H9 (cell line): ENCODE measurements at regions not wholly inside any gene's neighbourhood (a gene's known extent, or its start where the extent isn't known, plus 50 kb on each side); places are given as distances from the start of the nearest gene placed in this dataset.

Source experiments
- DNase-seq: peaks from one replicate; pipeline ENCODE4 v3.0.0-alpha.2; 2017
- H2AFZ ChIP-seq: one replicate; pipeline ENCODE4 v1.6.1; 2013; ENCODE audit warnings: mild to moderate bottlenecking, low read length, control low read depth, moderate library complexity
- H2AK5ac ChIP-seq: 2 replicates; pipeline ENCODE4 v1.6.1; 2013; ENCODE audit warnings: low read length, control low read depth, mixed read lengths; ENCODE audit not compliant: insufficient read length
- H2BK120ac ChIP-seq: one replicate; pipeline ENCODE4 v1.6.1; 2013; ENCODE audit warnings: low read depth, mild to moderate bottlenecking, low read length, control low read depth, inconsistent platforms; ENCODE audit not compliant: poor library complexity, severe bottlenecking
- H2BK12ac ChIP-seq: 2 replicates; pipeline ENCODE4 v1.6.1; 2013; ENCODE audit warnings: low read length, control low read depth, mixed read lengths, low read depth; ENCODE audit not compliant: insufficient read length
- H2BK15ac ChIP-seq: 2 replicates; pipeline ENCODE4 v1.6.1; 2013; ENCODE audit warnings: low read depth, low read length, control low read depth
- H2BK20ac ChIP-seq: one replicate; pipeline ENCODE4 v1.6.1; 2013; ENCODE audit warnings: low read depth, mild to moderate bottlenecking, low read length, control low read depth, inconsistent platforms; ENCODE audit not compliant: poor library complexity, severe bottlenecking
- H2BK5ac ChIP-seq: 2 replicates; pipeline ENCODE4 v1.6.1; 2013; ENCODE audit warnings: low read length, control low read depth, mixed read lengths; ENCODE audit not compliant: insufficient read length
- H3K14ac ChIP-seq: 2 replicates; pipeline ENCODE4 v1.6.1; 2013; ENCODE audit warnings: low read length, control low read depth; ENCODE audit not compliant: insufficient read depth
- H3K18ac ChIP-seq: 2 replicates; pipeline ENCODE4 v1.6.1; 2013; ENCODE audit warnings: low read depth, mild to moderate bottlenecking, mixed read lengths, low read length, control low read depth; ENCODE audit not compliant: insufficient read length
- H3K23ac ChIP-seq: 2 replicates; pipeline ENCODE4 v1.6.1; 2013; ENCODE audit warnings: low read length, control low read depth, mixed read lengths, low read depth; ENCODE audit not compliant: insufficient read length
- H3K23me2 ChIP-seq: 2 replicates; pipeline ENCODE4 v1.6.1; 2013; ENCODE audit warnings: low read depth, mild to moderate bottlenecking, mixed read lengths, low read length, control low read depth; ENCODE audit not compliant: insufficient read length, poor library complexity, severe bottlenecking
- H3K27ac ChIP-seq: 2 replicates; pipeline ENCODE4 v1.5.1; 2013; ENCODE audit warnings: low read length, control low read depth, mixed read lengths, low read depth; ENCODE audit not compliant: insufficient read length
- H3K27me3 ChIP-seq: 2 replicates; pipeline ENCODE4 v1.6.1; 2013; ENCODE audit warnings: low read length, control low read depth, inconsistent platforms; ENCODE audit not compliant: insufficient read depth
- H3K4ac ChIP-seq: 2 replicates; pipeline ENCODE4 v1.6.1; 2013; ENCODE audit warnings: low read depth, mild to moderate bottlenecking, control low read depth, inconsistent platforms, low read length, moderate library complexity
- H3K4me1 ChIP-seq: 2 replicates; pipeline ENCODE4 v1.6.1; 2013; ENCODE audit warnings: low read length, control low read depth, inconsistent platforms; ENCODE audit not compliant: insufficient read depth
- H3K4me2 ChIP-seq: 2 replicates; pipeline ENCODE4 v1.6.1; 2013; ENCODE audit warnings: low read length, control low read depth, mixed read lengths; ENCODE audit not compliant: insufficient read length, insufficient read depth
- H3K56ac ChIP-seq: 2 replicates; pipeline ENCODE4 v1.6.1; 2013; ENCODE audit warnings: low read depth, mild to moderate bottlenecking, mixed read lengths, low read length, control low read depth; ENCODE audit not compliant: insufficient read length
- H3K79me1 ChIP-seq: 2 replicates; pipeline ENCODE4 v1.6.1; 2013; ENCODE audit warnings: low read depth, mild to moderate bottlenecking, moderate library complexity, low read length, control low read depth, inconsistent platforms; ENCODE audit not compliant: insufficient read depth, poor library complexity, severe bottlenecking
- H3K79me2 ChIP-seq: 2 replicates; pipeline ENCODE4 v1.6.1; 2013; ENCODE audit warnings: low read length, control low read depth, inconsistent platforms; ENCODE audit not compliant: insufficient read depth
- H3K9ac ChIP-seq: 2 replicates; pipeline ENCODE4 v1.6.1; 2013; ENCODE audit warnings: low read length, control low read depth, mixed read lengths; ENCODE audit not compliant: insufficient read length; ENCODE audit errors: extremely low read depth
- H3K9me3 ChIP-seq: one replicate; pipeline ENCODE4 v1.6.1; 2013; ENCODE audit warnings: low read depth, low read length, inconsistent platforms; ENCODE audit not compliant: control insufficient read depth
- H3T11ph ChIP-seq: one replicate; pipeline ENCODE4 v1.6.1; 2013; ENCODE audit warnings: mild to moderate bottlenecking, low read length, control low read depth, inconsistent platforms
- H4K20me1 ChIP-seq: one replicate; pipeline ENCODE4 v1.6.1; 2013; ENCODE audit not compliant: control insufficient read depth, insufficient read length, insufficient read depth
- H4K5ac ChIP-seq: 2 replicates; pipeline ENCODE4 v1.6.1; 2013; ENCODE audit warnings: low read depth, mild to moderate bottlenecking, mixed read lengths, low read length, control low read depth; ENCODE audit not compliant: insufficient read length
- H4K8ac ChIP-seq: replicated peaks from 2 replicates; pipeline ENCODE4 v1.6.1; 2013; ENCODE audit warnings: low read length, control low read depth, mixed read lengths, low read depth; ENCODE audit not compliant: insufficient read length
- H4K91ac ChIP-seq: 2 replicates; pipeline ENCODE4 v1.6.1; 2013; ENCODE audit warnings: low read depth, mild to moderate bottlenecking, moderate library complexity, mixed read lengths, low read length, control low read depth; ENCODE audit not compliant: insufficient read length
- H3K27ac Mint-ChIP-seq, 3 experiments: 2 replicates in 2 of 3; 3 replicates in 1 of 3; pipeline ENCODE4 v1.8.0; 2020 to 2021; ENCODE audit warnings: mixed read lengths in 3 of 3, mild to moderate bottlenecking in 1 of 3, moderate library complexity in 1 of 3
- H3K27me3 Mint-ChIP-seq: 2 replicates; pipeline ENCODE4 v1.8.0; 2021; ENCODE audit warnings: low read depth, mild to moderate bottlenecking, moderate library complexity, mixed read lengths
- H3K36me3 Mint-ChIP-seq, 3 experiments: 2 replicates in 2 of 3; 3 replicates in 1 of 3; pipeline ENCODE4 v1.8.0; 2020 to 2021; ENCODE audit warnings: low read depth in 3 of 3, mixed read lengths in 3 of 3; ENCODE audit not compliant: insufficient read depth in 1 of 3
- H3K4me1 Mint-ChIP-seq, 2 experiments: 2 replicates each; pipeline ENCODE4 v1.8.0; 2020; ENCODE audit warnings: mixed read lengths in 2 of 2
- H3K4me3 Mint-ChIP-seq, 2 experiments: 2 replicates in 1 of 2; 3 replicates in 1 of 2; pipeline ENCODE4 v1.8.0; 2020 to 2021; ENCODE audit warnings: mild to moderate bottlenecking in 2 of 2, mixed read lengths in 2 of 2, moderate library complexity in 1 of 2
- H3K9me3 Mint-ChIP-seq, 2 experiments: 2 replicates in 1 of 2; 3 replicates in 1 of 2; pipeline ENCODE4 v1.8.0; 2020; ENCODE audit warnings: mild to moderate bottlenecking in 2 of 2, mixed read lengths in 2 of 2, moderate library complexity in 1 of 2
- CTCF ChIP-seq: fragments of 200-600 bp; sonication (generic); conservative IDR thresholded peaks from 3 replicates; pipeline ENCODE4 v1.8.0; 2021; ENCODE audit warnings: antibody characterized with exemption, mild to moderate bottlenecking
- WGBS: extraction: QIAGEN DNeasy Blood & Tissue Kit; methylation state at CpG from one replicate; pipeline ENCODE4 v1.1.7; 2013; ENCODE audit warnings: missing lambda C conversion rate, low lambda C conversion rate, mixed read lengths; ENCODE audit not compliant: insufficient read length; ENCODE audit errors: extremely low coverage; 5-methylcytosine and 5-hydroxymethylcytosine counted together

DNA sequence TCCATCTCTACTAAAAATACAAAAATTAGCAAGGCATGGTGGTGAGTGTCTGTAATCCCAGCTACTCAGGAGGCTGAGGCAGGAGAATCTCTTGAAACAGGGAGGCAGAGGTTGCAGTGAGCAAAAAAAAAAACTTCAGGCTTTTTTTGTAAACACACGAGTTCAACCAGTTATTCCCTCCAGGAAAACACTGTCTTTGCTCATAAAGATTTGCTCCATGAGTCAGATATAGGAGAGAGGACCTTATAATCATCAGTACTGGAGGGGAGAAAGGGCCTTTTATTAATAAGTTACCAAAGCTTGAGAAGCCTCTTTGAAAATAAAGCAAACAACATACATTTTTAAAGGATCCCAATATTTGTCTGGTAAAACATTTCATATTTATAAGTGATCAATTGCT lies 110.7 kb downstream of the EFNB2 start:
- Histone ChIP-seq H4K91ac (no peak overlapping the region), H4K5ac (no peak overlapping the region), H3K27ac (no peak overlapping the region), H4K8ac (no peak overlapping the region), H3K4ac (no peak overlapping the region), H3K9me3 (no peaks in the 10 kb centered on the region), H4K20me1 (no peaks in the 10 kb centered on the region), H3K23me2 (no peaks in the 10 kb centered on the region), H3K79me1 (no peaks in the 10 kb centered on the region), H2AFZ (no peak overlapping the region), H3K9ac (no peak overlapping the region), H3K4me2 (no peak overlapping the region), H3K79me2 (no peaks in the 10 kb centered on the region), H2BK15ac (no peak overlapping the region), H3K4me1 (peaks cover 10% of the 10 kb centered on the region; the same call in 1 of the 2 replicates), H3K18ac (no peak overlapping the region), H2BK20ac (no peak overlapping the region), H2AK5ac (no peak overlapping the region), H2BK5ac (no peak overlapping the region), H2BK12ac (no peak overlapping the region), H3K23ac (no peak overlapping the region), H3K14ac (no peak overlapping the region), H2BK120ac (no peak overlapping the region), H3K56ac (no peak overlapping the region), H3T11ph (no peak overlapping the region), H3K27me3 (no peaks in the 10 kb centered on the region)
- H3K4me1 Mint-ChIP-seq = peaks cover 25 to 28% of the 10 kb centered on the region in 2 experiments
- no peak overlapping the region for H3K27ac Mint-ChIP-seq
- no peak overlapping the region for H3K4me3 Mint-ChIP-seq
- TF ChIP-seq CTCF = no peak
- no peaks in the 10 kb centered on the region for H3K27me3 Mint-ChIP-seq
- no CpG with 5 or more reads among the region's 1 CpG for WGBS
- no peak for DNase-seq
- no peaks in the 10 kb centered on the region for H3K36me3 Mint-ChIP-seq
- no peaks in the 10 kb centered on the region for H3K9me3 Mint-ChIP-seq
